RWPE2 (cell line): ENCODE measurements at regions not wholly inside any gene's neighbourhood (a gene's known extent, or its start where the extent isn't known, plus 50 kb on each side); places are given as distances from the start of the nearest gene placed in this dataset.

ENCODE experiments used
- ATAC-seq: fragments of 200-7000 bp; cut with Tn5 transposase; 3 replicates; pipeline ENCODE4 v1.9.1; 2021; ENCODE audit warnings: low read depth
- DNase-seq: peaks from one replicate; pipeline ENCODE4 v3.0.0-alpha.2; 2020; ENCODE audit warnings: low spot score
- H3K27ac ChIP-seq: fragments of 450-650 bp; 2 replicates; pipeline ENCODE4 v1.5.1; 2017; ENCODE audit warnings: mild to moderate bottlenecking; ENCODE audit not compliant: poor library complexity, severe bottlenecking
- H3K27me3 ChIP-seq: fragments of 250-450 bp; sonication (Bioruptor Pico); 2 replicates; pipeline ENCODE4 v1.5.1; 2021; ENCODE audit warnings: mild to moderate bottlenecking, moderate library complexity; ENCODE audit not compliant: insufficient read depth, poor library complexity, severe bottlenecking
- H3K36me3 ChIP-seq: fragments of 250-450 bp; sonication (Bioruptor Pico); 2 replicates; pipeline ENCODE4 v1.5.1; 2020; ENCODE audit warnings: low read depth, mild to moderate bottlenecking, moderate library complexity
- H3K4me1 ChIP-seq: fragments of 250-450 bp; sonication (Bioruptor Pico); 2 replicates; pipeline ENCODE4 v1.5.1; 2021; ENCODE audit warnings: mild to moderate bottlenecking, moderate library complexity; ENCODE audit not compliant: insufficient read depth, poor library complexity, severe bottlenecking
- H3K4me3 ChIP-seq: fragments of 250-450 bp; sonication (Bioruptor Pico); 2 replicates; pipeline ENCODE4 v1.5.1; 2021; ENCODE audit warnings: mild to moderate bottlenecking, moderate library complexity; ENCODE audit not compliant: severe bottlenecking
- H3K9me3 ChIP-seq: fragments of 250-450 bp; sonication (Bioruptor Pico); 2 replicates; pipeline ENCODE4 v1.5.1; 2021; ENCODE audit warnings: mild to moderate bottlenecking, moderate library complexity; ENCODE audit not compliant: severe bottlenecking
- TF ChIP-seq, protein P1 (sequence below): fragments of 450-650 bp; IDR thresholded peaks from one replicate; pipeline ENCODE4 v1.5.1; 2017; ENCODE audit warnings: mild to moderate bottlenecking, moderate library complexity; ENCODE audit not compliant: poor library complexity, severe bottlenecking

DNA sequence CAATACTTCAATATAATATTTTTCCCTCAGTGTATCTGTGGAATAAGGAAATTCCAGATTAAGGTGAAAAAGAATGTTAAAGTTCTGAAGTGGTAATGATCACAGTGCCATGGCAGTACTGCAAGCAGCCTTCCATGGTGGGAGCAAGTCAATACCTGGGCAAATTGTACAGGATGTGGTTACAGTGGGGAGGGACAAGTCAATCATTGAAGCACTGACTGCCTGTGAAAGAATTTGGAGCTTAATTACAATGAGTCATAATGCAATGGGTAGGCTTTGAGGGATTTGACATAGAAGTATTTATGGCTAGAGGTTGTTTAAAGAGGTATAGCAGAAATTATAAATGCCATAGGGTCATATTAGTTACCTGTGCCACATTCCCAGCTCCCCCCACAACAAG, 786.5 kb upstream of the ACO1 start:
- DNase-seq, result peak; percentile 51
- Histone ChIP-seq H3K4me3 (no peak overlapping the region), H3K27me3 (no peaks in the 10 kb centered on the region), H3K9me3 (no peaks in the 10 kb centered on the region), H3K27ac (peak overlapping the region; percentile 88), H3K4me1 (peaks cover 20% of the 10 kb centered on the region), H3K36me3 (no peaks in the 10 kb centered on the region)
- TF ChIP-seq, protein P1, sequence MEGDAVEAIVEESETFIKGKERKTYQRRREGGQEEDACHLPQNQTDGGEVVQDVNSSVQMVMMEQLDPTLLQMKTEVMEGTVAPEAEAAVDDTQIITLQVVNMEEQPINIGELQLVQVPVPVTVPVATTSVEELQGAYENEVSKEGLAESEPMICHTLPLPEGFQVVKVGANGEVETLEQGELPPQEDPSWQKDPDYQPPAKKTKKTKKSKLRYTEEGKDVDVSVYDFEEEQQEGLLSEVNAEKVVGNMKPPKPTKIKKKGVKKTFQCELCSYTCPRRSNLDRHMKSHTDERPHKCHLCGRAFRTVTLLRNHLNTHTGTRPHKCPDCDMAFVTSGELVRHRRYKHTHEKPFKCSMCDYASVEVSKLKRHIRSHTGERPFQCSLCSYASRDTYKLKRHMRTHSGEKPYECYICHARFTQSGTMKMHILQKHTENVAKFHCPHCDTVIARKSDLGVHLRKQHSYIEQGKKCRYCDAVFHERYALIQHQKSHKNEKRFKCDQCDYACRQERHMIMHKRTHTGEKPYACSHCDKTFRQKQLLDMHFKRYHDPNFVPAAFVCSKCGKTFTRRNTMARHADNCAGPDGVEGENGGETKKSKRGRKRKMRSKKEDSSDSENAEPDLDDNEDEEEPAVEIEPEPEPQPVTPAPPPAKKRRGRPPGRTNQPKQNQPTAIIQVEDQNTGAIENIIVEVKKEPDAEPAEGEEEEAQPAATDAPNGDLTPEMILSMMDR, result no peak
- peak; percentile 100 for ATAC-seq

DNA sequence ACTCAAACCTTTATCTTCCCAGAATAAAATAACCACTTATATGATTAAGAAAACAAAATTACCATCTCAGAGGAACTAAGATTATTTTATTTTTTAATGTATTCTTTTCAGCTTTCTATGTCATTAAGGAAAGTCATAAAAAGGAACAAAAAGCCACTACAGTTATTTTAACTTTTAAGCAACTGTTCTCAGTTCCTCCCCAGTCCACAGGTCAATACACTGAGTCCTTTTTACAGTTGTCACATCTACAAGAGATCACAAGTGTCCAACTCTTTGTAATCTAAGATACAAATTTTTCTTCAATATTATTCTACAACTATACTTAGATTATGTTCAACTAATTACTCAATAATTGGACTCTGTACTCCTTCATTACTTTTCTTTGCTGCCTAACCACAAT, 782.8 kb upstream of the ACO1 start:
- no peaks in the 10 kb centered on the region for H3K36me3 ChIP-seq
- no peak overlapping the region for H3K27ac ChIP-seq
- H3K27me3 ChIP-seq, result no peaks in the 10 kb centered on the region
- H3K4me3 ChIP-seq, result no peak overlapping the region
- H3K9me3 ChIP-seq, result no peaks in the 10 kb centered on the region
- DNase-seq, result no peak
- TF ChIP-seq, protein P1, result no peak
- ATAC-seq, result no peak
- H3K4me1 ChIP-seq, result peaks cover 20% of the 10 kb centered on the region

DNA sequence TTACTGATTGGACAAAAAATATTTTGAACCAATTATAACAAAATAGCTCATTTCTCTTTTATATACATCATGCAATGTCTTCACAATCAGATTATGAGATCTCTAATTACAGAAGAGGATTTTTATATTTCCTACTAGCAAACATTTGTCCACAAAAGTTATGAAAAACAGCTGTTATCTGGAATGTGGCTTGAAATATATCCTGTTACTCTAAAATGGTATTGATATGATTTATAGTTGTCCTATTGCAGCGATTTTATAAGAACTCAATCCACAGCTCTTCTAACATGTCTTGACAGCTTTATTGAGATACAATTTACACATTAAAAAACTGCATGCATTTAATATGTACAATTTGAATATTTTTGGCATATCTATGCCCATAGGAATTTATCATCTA, 779.9 kb upstream of the ACO1 start:
- DNase-seq (no peak), ATAC-seq (no peak)
- Histone ChIP-seq H3K4me3 (no peak overlapping the region), H3K27ac (no peak overlapping the region), H3K27me3 (no peaks in the 10 kb centered on the region), H3K4me1 (peaks cover 15% of the 10 kb centered on the region), H3K36me3 (no peaks in the 10 kb centered on the region), H3K9me3 (no peaks in the 10 kb centered on the region)
- TF ChIP-seq, protein P1, result no peak

DNA sequence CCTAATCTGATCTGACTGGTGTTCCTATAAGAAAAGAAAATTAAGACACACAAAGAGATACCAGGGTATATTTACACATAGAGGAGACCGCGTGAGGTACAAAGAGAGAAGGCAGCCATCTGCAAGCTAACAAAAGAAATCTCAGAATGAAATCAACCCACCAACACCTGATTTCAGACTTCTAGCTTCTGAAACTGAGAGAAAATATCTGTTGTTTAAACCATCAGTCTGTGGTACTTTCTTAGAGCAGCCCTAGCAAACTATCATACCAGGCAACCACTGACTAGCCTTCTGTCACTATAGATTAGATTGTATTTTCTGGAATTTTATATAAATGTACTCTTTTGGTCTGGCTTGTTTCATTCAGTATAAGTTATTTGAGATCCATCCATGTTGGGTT, 779.3 kb upstream of the ACO1 start:
- Histone ChIP-seq H3K4me1 (peaks cover 15% of the 10 kb centered on the region), H3K27ac (no peak overlapping the region), H3K9me3 (no peaks in the 10 kb centered on the region), H3K36me3 (no peaks in the 10 kb centered on the region), H3K27me3 (no peaks in the 10 kb centered on the region), H3K4me3 (no peak overlapping the region)
- ATAC-seq, result no peak
- TF ChIP-seq, protein P1, result no peak
- DNase-seq, result no peak

DNA sequence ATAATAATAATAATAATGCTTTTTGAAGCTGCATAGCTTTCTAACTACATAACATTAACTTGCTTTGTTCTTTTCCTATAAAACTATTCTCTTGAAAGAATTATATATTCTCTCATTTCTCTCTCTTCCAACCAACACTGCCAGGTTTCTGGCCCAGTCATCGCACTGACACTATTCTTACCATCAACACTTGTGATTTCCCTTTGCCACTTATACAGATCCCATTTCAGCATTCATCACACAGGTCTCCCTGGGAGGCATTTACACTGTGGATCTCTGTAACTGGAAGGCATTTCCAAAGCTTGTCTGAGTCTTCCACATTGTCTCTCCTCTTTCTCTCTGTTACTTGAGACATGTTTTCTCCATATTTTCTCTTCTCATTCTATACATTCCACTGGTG, 777.8 kb upstream of the ACO1 start:
- H3K9me3 ChIP-seq, result no peaks in the 10 kb centered on the region
- H3K27ac ChIP-seq, result no peak overlapping the region
- ATAC-seq, result no peak
- H3K36me3 ChIP-seq, result no peaks in the 10 kb centered on the region
- H3K4me1 ChIP-seq, result peaks cover 23% of the 10 kb centered on the region
- H3K4me3 ChIP-seq, result no peak overlapping the region
- no peak for DNase-seq
- H3K27me3 ChIP-seq, result no peaks in the 10 kb centered on the region
- TF ChIP-seq, protein P1, result no peak
